GM18505 (cell line): ENCODE measurements at regions not wholly inside any gene's neighbourhood (a gene's known extent, or its start where the extent isn't known, plus 50 kb on each side); places are given as distances from the start of the nearest gene placed in this dataset.

Experiments
- ATAC-seq: cut with Tn5 transposase; IDR thresholded peaks from one replicate; pipeline ENCODE4 v1.9.1; 2021; ENCODE audit not compliant: unreplicated experiment
- POLR2A ChIP-seq: IDR thresholded peaks from 4 replicates; pipeline ENCODE4 v1.6.1; 2011; ENCODE audit warnings: borderline replicate concordance; ENCODE audit not compliant: insufficient read depth, insufficient read length; ENCODE audit errors: extremely low read depth

DNA sequence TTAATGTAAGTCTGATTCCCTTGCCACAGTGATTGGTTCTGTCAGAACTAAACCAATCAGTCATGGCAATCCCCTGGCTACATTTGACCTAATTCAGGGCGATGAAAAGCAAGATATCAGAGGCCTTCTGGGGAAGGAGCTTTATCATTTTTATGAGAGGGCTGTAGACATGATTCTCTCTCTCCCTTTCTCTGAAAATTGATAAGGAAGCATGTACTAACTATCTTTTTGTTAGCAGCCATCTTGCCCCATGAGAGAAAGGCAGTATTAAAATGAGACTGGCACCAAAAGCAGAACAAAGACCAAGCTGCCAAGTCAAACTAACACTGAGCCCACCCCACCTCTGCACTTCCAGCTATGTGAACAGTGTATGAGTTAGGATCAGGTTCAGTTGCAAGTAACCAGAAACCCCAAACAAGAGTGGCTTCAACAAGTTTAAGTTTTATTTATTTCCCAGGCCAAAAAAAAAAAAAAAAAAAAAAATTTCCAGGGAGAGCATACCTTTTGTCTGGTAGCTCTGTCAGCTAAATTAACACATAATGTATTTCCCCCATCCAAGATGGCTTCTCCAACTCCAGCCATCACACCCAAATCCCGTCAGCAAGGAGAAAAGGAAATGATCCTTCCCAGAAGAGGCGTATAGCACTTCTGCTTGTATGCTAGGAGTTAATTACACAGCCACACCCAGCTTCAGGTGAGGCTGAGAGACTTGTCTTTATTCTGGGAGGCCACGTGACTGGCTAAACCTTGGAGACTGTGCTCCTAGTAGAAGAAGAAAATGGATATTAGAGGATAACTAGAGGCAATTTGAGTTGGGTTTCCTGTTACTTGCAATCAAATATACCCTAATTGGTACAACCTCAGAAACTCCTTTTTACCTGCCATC is 105.8 kb upstream of the RALGPS2 start:
- TF ChIP-seq POLR2A = no peak
- ATAC-seq = no peak

DNA sequence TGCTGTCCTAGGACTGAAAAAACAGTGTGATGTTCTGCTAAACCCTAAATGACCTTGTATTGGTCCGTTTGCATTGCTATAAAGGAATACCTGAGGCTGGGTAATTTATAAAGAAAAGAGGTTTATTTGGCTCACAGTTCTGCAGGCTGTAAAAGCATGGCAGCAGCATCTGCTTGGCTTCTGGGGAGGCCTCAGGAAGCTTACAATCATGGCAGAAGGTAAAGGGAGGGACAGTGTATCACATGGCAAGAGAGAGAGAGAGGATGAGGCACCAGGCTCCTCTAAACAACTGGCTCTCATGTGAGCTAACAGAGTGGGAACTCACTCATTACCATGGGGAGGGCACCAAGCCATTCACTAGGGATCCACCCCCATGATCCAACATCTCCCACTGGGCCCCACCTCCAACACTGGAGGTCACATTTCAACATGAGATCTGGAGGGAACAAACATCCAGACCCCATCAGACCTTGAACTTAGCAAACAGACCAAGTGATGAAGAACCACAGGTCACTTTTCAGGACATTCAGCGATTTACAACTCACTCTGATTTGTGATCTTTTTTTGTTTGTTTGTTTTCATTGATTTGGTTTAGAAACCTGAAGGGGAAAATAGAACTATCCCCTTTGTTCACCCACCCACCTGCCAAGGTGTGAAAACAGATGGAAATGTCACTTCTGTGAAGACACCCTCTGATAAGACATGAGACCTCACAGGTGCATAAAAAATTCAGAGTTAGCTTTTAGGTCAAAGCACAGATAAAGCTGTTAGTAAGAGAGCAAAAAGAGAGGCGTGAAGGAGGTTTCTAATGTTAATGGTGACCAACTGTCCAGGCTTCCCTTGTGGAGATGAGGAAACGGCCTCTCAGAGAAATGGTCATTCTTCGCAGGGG is 104.2 kb upstream of the RALGPS2 start:
- no peak for TF ChIP-seq POLR2A
- ATAC-seq = no peak

DNA sequence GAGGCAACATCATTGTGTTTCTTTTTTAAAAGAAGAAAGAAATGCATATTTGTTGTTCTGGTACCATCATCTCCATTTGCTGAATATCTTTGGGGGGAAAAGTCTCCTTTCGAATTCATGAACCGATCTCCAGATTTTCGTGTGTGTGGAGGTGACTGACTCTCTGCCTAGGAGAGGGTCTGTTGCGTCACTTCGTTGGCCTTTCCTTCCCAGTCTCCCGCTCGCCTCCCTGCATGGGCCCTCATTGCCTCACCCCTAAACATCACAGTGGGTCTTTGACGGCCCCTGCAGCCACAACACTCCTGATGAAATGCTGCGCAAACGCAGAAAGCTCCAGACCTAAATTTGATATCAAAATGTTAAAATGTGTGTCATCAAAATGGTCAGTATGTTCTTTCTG is 103.2 kb upstream of the RALGPS2 start:
- no peak for ATAC-seq
- no peak for TF ChIP-seq POLR2A

DNA sequence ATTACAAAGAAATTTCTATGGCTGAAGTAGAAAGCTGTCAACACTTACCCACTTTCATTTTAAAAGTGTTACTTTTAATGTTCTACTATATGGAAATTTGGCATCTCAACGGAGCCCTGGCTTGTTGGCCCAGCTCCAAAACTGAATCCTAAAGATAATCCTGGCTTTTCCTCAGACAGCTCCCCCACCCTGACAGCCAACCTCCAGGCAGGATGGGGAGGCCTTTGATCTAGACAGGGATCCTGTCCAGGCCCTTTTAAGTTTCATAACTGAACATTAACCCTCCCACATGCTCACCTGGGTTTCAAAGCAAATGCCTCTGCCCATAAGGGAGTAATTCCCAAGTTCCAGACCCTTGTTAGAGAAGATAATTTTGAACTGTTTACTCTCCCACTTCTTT is 99.3 kb upstream of the RALGPS2 start:
- no peak for ATAC-seq
- TF ChIP-seq POLR2A = no peak

- TF ChIP-seq POLR2A = no peak
- ATAC-seq = no peak
Measured at GRCh38 chr1:178627037-178627436, 98.0 kb upstream of the RALGPS2 start.

DNA sequence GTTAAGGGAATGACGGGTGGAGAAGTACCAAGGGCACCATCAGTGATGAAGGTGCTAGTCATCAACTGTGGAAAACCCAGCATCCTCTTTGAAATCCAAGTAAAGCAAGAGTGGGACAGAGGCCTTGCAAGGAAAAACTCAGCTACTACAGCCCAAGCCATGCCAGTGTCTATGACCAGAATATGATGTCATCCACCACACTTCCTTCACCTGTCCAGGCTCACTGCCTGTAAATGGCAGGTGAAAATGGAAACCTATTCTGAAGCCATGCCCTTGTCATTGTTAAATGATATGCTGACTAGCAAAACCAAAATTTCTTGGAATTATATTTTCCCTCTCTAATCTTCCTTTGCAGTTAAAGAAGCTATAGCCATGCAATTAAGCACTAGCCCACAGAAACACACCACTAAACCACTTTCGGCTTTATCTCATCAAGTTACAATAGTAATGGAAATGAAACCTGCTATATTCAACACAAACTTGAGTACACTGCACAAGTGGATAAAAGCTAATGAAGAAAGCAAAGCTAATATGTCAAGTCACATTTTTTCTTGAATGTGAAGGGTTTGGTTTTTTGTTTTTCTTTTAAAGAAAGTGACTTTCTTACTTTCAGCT is 96.3 kb upstream of the RALGPS2 start:
- no peak for ATAC-seq
- TF ChIP-seq POLR2A = no peak

- no peak for TF ChIP-seq POLR2A
- ATAC-seq = no peak
Measured at GRCh38 chr1:178629252-178630154, 95.5 kb upstream of the RALGPS2 start.

DNA sequence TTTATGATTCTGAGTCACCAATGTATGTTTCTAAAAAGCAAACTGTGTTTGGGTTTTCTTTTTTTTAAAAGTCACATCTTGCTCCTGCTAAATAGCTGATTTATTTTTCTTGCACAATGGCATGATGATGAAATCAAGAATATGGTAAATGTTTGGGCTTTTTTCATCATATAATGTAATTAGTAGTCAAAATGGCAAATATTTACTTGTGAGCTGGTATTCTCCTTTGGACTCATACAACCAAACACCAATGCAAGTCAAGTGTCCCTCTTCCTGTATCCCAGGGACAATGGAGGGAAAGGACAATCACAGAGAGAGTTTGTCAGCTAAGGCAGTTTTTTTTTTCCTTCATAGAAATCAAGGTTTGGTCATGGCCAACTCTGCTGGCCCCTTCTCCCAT is 94.6 kb upstream of the RALGPS2 start:
- TF ChIP-seq POLR2A = no peak
- ATAC-seq = no peak

- no peak for TF ChIP-seq POLR2A
- ATAC-seq = no peak
Measured at GRCh38 chr1:178632653-178633052, 92.4 kb upstream of the RALGPS2 start.

DNA sequence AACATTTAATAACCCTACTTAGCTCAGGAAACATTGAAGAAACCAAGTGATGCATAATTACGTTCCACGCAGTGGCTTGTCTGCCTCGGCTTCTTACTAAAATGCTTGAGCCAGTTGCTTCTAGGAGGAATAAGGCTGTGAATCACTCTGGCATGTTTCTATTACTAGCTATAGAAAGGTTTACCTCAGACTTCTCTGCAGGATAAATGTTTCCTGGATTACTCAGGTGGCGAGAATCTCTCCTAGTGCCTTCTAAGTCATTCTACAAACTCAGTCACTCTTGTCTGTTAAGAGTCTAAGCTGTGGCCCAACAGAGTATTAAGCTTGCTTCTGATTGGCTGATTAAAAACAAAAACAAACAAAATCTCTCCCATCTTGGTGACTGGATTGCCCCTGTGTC is 92.0 kb upstream of the RALGPS2 start:
- TF ChIP-seq POLR2A = no peak
- no peak for ATAC-seq

- TF ChIP-seq POLR2A = no peak
- ATAC-seq = no peak
Measured at GRCh38 chr1:178634445-178634844, 90.6 kb upstream of the RALGPS2 start.

DNA sequence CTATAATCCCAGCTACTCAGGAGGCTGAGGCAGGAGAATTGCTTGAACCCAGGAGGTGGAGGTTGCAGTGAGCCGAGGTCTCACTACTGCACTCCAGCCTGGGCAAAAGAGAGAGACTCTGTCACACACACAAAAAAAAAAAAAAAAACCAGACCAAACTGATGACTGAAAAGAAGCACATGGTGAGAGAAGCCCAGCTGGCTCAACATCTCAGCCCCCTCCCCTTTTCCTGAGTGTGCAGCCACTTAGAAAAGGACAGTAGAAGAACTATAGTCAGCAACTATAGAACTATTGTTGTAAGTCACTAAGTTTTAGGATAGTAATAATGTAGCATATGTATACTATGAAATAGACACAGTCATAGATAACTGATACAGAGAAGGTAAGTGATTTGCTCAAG is 87.2 kb upstream of the RALGPS2 start:
- no peak for ATAC-seq
- TF ChIP-seq POLR2A = no peak
